ENCODE measurements at regions not wholly inside any gene's neighbourhood (a gene's known extent, or its start where the extent isn't known, plus 50 kb on each side); places are given as distances from the start of the nearest gene placed in this dataset.

- WGBS (ENCODE audit: insufficient coverage, insufficient replicate concordance, low lambda C conversion rate, missing lambda C conversion rate) = 33% methylated on average over 3 of the region's 3 CpGs
- no peak for FAIRE-seq
- Histone ChIP-seq H3K9me3 (replicated peaks; ENCODE audit: control insufficient read depth, insufficient read depth, low read length) (no peaks in the 10 kb centered on the region), H3K4me2 (ENCODE audit: control insufficient read depth, insufficient read depth) (no peak overlapping the region), H3K27ac (ENCODE audit: control insufficient read depth, insufficient read depth) (no peak overlapping the region), H3K4me1 (ENCODE audit: control insufficient read depth, insufficient read depth, low read length) (no peaks in the 10 kb centered on the region), H3K9ac (ENCODE audit: control insufficient read depth, insufficient read depth, low read length) (no peak overlapping the region), H3K27me3 (replicated peaks in 1 of 2; ENCODE audit: control insufficient read depth in 2 of 2, insufficient read depth in 2 of 2, low read length in 1 of 2) (no peaks in the 10 kb centered on the region), H4K20me1 (ENCODE audit: control insufficient read depth, insufficient read depth) (no peaks in the 10 kb centered on the region), H3K79me2 (ENCODE audit: control insufficient read depth, insufficient read depth, low read length) (no peaks in the 10 kb centered on the region), H3K36me3 (ENCODE audit: control insufficient read depth in 2 of 2, insufficient read depth in 2 of 2, low read length in 1 of 2) (no peaks in the 10 kb centered on the region), H3K4me3 (no peak overlapping the region), H2AFZ (ENCODE audit: control insufficient read depth, low read depth, low read length) (no peak overlapping the region)
- intact Hi-C loops (cut with micrococcal nuclease; ENCODE audit: unreplicated experiment) = no loop called here
- TF ChIP-seq SREBF2 (IDR thresholded peaks at IDR 0.05; ENCODE audit: low read length) (no peak), WRNIP1 (IDR thresholded peaks at IDR 0.05; ENCODE audit: borderline replicate concordance, low read depth, low read length) (no peak), MAX (IDR thresholded peaks at IDR 0.05; ENCODE audit: low read depth, low read length) (no peak), NR2C2 (IDR thresholded peaks at IDR 0.05; ENCODE audit: borderline replicate concordance, control insufficient read depth, insufficient read length, low read depth) (no peak), ZBTB40 (IDR thresholded peaks at IDR 0.05; ENCODE audit: borderline replicate concordance) (no peak), KAT2A (conservative IDR thresholded peaks at IDR 0.05; ENCODE audit: control insufficient read depth, low read depth, low read length) (no peak), MTA2 (IDR thresholded peaks at IDR 0.05; ENCODE audit: low read depth) (no peak), CREB1 (IDR thresholded peaks at IDR 0.05; ENCODE audit: low read depth) (no peak), ESRRA (IDR thresholded peaks at IDR 0.05; ENCODE audit: low read length) (no peak)
- in situ Hi-C loops (cut with MboI) = no loop called here
- ATAC-seq = no peak
- ChIA-PET CTCF (interaction anchor here (0.6 to 1.9 kb wide), 7 partner anchors 11 to 341 kb away, joined by 3 to 11 read pairs (median 4); no protein-coding TSS in a partner anchor), RAD21 (ENCODE audit: unreplicated experiment) (interaction anchor here (1.9 kb wide), 1 partner anchor 258 kb away, joined by 9 read pairs; no protein-coding TSS in a partner anchor), SMC1A (ENCODE audit: uncharacterized antibody, unreplicated experiment) (interaction anchor here (0.8 to 1.7 kb wide), 4 partner anchors 227 to 562 kb away, joined by 3 to 10 read pairs (median 5); partner anchors contain the start of gene GBA3), POLR2A (no interaction called here)
- no peak for DNase-seq (ENCODE audit: low read depth, low spot score)
- no TSS peak for BruUV-seq (replicated peaks)
These were observed 182.2 kb upstream of the KCNIP4 start for GRCh38 chr4:22130741-22131140.
